Astrocyte (in vitro differentiated cells and primary cell): ENCODE measurements at regions not wholly inside any gene's neighbourhood (a gene's known extent, or its start where the extent isn't known, plus 50 kb on each side); places are given as distances from the start of the nearest gene placed in this dataset.

Experiments used
- DNase-seq: peaks from one replicate; pipeline ENCODE4 v3.0.0-alpha.2; 2010; ENCODE audit warnings: low read depth
- FAIRE-seq: peaks from 2 replicates; lab custom pipeline; 2011; peaks lifted over from hg19 to GRCh38; lab: Jason Lieb, UNC
- H2AFZ ChIP-seq: 2 replicates; pipeline ENCODE4 v1.6.0; 2012; ENCODE audit warnings: low read depth, low read length, inconsistent platforms
- H3K27ac ChIP-seq: 2 replicates; pipeline ENCODE4 v1.5.1; 2011; ENCODE audit warnings: low read depth, low read length, inconsistent platforms
- H3K27me3 ChIP-seq: 2 replicates; pipeline ENCODE4 v1.6.0; 2011; ENCODE audit warnings: low read length, inconsistent platforms; ENCODE audit not compliant: insufficient read depth
- H3K36me3 ChIP-seq: 2 replicates; pipeline ENCODE4 v1.5.1; 2011; ENCODE audit warnings: low read length, inconsistent platforms; ENCODE audit not compliant: insufficient read depth
- H3K4me1 ChIP-seq: 2 replicates; pipeline ENCODE4 v1.5.1; 2011; ENCODE audit warnings: low read length, inconsistent platforms; ENCODE audit not compliant: insufficient read depth
- H3K4me2 ChIP-seq: 2 replicates; pipeline ENCODE4 v1.6.0; 2012; ENCODE audit warnings: low read length, inconsistent platforms
- H3K4me3 ChIP-seq: 2 replicates; pipeline ENCODE4 v1.5.1; 2011; ENCODE audit warnings: low read depth, mild to moderate bottlenecking, low read length, inconsistent platforms; ENCODE audit not compliant: insufficient read depth
- H3K79me2 ChIP-seq: 2 replicates; pipeline ENCODE4 v1.6.0; 2012; ENCODE audit warnings: mild to moderate bottlenecking, low read length, inconsistent platforms; ENCODE audit not compliant: insufficient read depth
- H3K9ac ChIP-seq: 2 replicates; pipeline ENCODE4 v1.6.0; 2012; ENCODE audit warnings: mild to moderate bottlenecking, low read length, inconsistent platforms
- H3K9me3 ChIP-seq: 2 replicates; pipeline ENCODE4 v1.5.1; 2012; ENCODE audit warnings: low read depth, mild to moderate bottlenecking, low read length, inconsistent platforms; ENCODE audit not compliant: insufficient read depth
- H4K20me1 ChIP-seq: 2 replicates; pipeline ENCODE4 v1.6.0; 2012; ENCODE audit warnings: low read length, inconsistent platforms; ENCODE audit not compliant: insufficient read depth
- H3K27ac Mint-ChIP-seq: one replicate; pipeline ENCODE4 v1.8.0; 2021; ENCODE audit warnings: mild to moderate bottlenecking, mixed read lengths; ENCODE audit not compliant: unreplicated experiment
- H3K27me3 Mint-ChIP-seq: one replicate; pipeline ENCODE4 v1.8.0; 2021; ENCODE audit warnings: low read depth, mixed read lengths; ENCODE audit not compliant: unreplicated experiment
- H3K36me3 Mint-ChIP-seq: one replicate; pipeline ENCODE4 v1.8.0; 2021; ENCODE audit warnings: low read depth, mixed read lengths; ENCODE audit not compliant: unreplicated experiment
- H3K4me1 Mint-ChIP-seq: one replicate; pipeline ENCODE4 v1.8.0; 2021; ENCODE audit warnings: low read depth, mixed read lengths; ENCODE audit not compliant: unreplicated experiment
- H3K4me3 Mint-ChIP-seq: one replicate; pipeline ENCODE4 v1.8.0; 2021; ENCODE audit warnings: mild to moderate bottlenecking, moderate library complexity, mixed read lengths; ENCODE audit not compliant: unreplicated experiment
- H3K9me3 Mint-ChIP-seq: one replicate; pipeline ENCODE4 v1.8.0; 2021; ENCODE audit warnings: mild to moderate bottlenecking, mixed read lengths; ENCODE audit not compliant: unreplicated experiment
- CTCF ChIP-seq: IDR thresholded peaks from 2 replicates; pipeline ENCODE4 v1.5.1; 2011; ENCODE audit warnings: low read depth, mild to moderate bottlenecking, inconsistent platforms, low read length, moderate library complexity; ENCODE audit not compliant: insufficient read depth
- EZH2 ChIP-seq: IDR thresholded peaks from 2 replicates; pipeline ENCODE4 v1.6.1; 2012; ENCODE audit warnings: mild to moderate bottlenecking, low read length, inconsistent platforms; ENCODE audit not compliant: insufficient read depth

GRCh38 chr12:92606956-92607355 is 95.8 kb upstream of the PLEKHG7 start:
- Histone ChIP-seq H4K20me1 (no peaks in the 10 kb centered on the region), H3K9me3 (no peaks in the 10 kb centered on the region), H3K4me3 (no peak overlapping the region), H3K4me1 (peaks cover 6% of the 10 kb centered on the region), H3K9ac (no peak overlapping the region), H3K27ac (no peak overlapping the region), H3K36me3 (no peaks in the 10 kb centered on the region), H3K27me3 (no peaks in the 10 kb centered on the region), H2AFZ (no peak overlapping the region), H3K4me2 (no peak overlapping the region), H3K79me2 (no peaks in the 10 kb centered on the region)
- H3K4me3 Mint-ChIP-seq = no peak overlapping the region
- TF ChIP-seq CTCF (no peak), EZH2 (no peak)
- FAIRE-seq (no peak), DNase-seq (no peak)
- peaks cover 19% of the 10 kb centered on the region for H3K4me1 Mint-ChIP-seq
- no peaks in the 10 kb centered on the region for H3K36me3 Mint-ChIP-seq
- H3K9me3 Mint-ChIP-seq = peaks cover under 1% of the 10 kb centered on the region
- H3K27ac Mint-ChIP-seq = no peak overlapping the region
- H3K27me3 Mint-ChIP-seq = no peaks in the 10 kb centered on the region

GRCh38 chr12:92605621-92606170 is 97.1 kb upstream of the PLEKHG7 start:
- no peaks in the 10 kb centered on the region for H3K9me3 ChIP-seq
- no peak for FAIRE-seq
- Mint-ChIP-seq H3K4me1 (peaks cover 14% of the 10 kb centered on the region), H3K36me3 (peaks cover 2% of the 10 kb centered on the region), H3K27ac (no peak overlapping the region), H3K27me3 (no peaks in the 10 kb centered on the region), H3K4me3 (no peak overlapping the region), H3K9me3 (peaks cover 6% of the 10 kb centered on the region)
- H3K27ac ChIP-seq = no peak overlapping the region
- no peak overlapping the region for H2AFZ ChIP-seq
- peaks cover 6% of the 10 kb centered on the region for H3K4me1 ChIP-seq
- no peak overlapping the region for H3K4me2 ChIP-seq
- H4K20me1 ChIP-seq = no peaks in the 10 kb centered on the region
- no peak for DNase-seq
- no peaks in the 10 kb centered on the region for H3K27me3 ChIP-seq
- H3K4me3 ChIP-seq = no peak overlapping the region
- H3K79me2 ChIP-seq = no peaks in the 10 kb centered on the region
- no peak for TF ChIP-seq EZH2
- TF ChIP-seq CTCF = no peak
- H3K36me3 ChIP-seq = no peaks in the 10 kb centered on the region
- H3K9ac ChIP-seq = no peak overlapping the region

GRCh38 chr12:92604786-92605185 is 98.0 kb upstream of the PLEKHG7 start:
- Mint-ChIP-seq H3K9me3 (peaks cover 9% of the 10 kb centered on the region), H3K27ac (no peak overlapping the region), H3K36me3 (peaks cover 3% of the 10 kb centered on the region), H3K4me3 (no peak overlapping the region), H3K4me1 (peaks cover 13% of the 10 kb centered on the region), H3K27me3 (no peaks in the 10 kb centered on the region)
- peaks cover 6% of the 10 kb centered on the region for H3K4me1 ChIP-seq
- no peaks in the 10 kb centered on the region for H3K27me3 ChIP-seq
- H3K9ac ChIP-seq = no peak overlapping the region
- no peak for DNase-seq
- H3K36me3 ChIP-seq = no peaks in the 10 kb centered on the region
- H3K27ac ChIP-seq = no peak overlapping the region
- no peak for FAIRE-seq
- no peak overlapping the region for H3K4me3 ChIP-seq
- no peak overlapping the region for H2AFZ ChIP-seq
- TF ChIP-seq EZH2 = no peak
- TF ChIP-seq CTCF = no peak
- H3K9me3 ChIP-seq = peaks cover 7% of the 10 kb centered on the region
- H3K79me2 ChIP-seq = no peaks in the 10 kb centered on the region
- H3K4me2 ChIP-seq = no peak overlapping the region
- H4K20me1 ChIP-seq = no peaks in the 10 kb centered on the region
